Effector memory CD8-positive, alpha-beta T cell (primary cell): ENCODE measurements at regions not wholly inside any gene's neighbourhood (a gene's known extent, or its start where the extent isn't known, plus 50 kb on each side); places are given as distances from the start of the nearest gene placed in this dataset.
"Not testable (repeated sequence)": the region's sequence is repeated elsewhere in the genome, so short reads cannot be mapped to it uniquely, and the experiment has no call there.

Experiments used
- ATAC-seq: fragments of 150-1000 bp; cut with Tn5 transposase; replicated peaks from 2 replicates; pipeline ENCODE4 v1.10.0; 2021; ENCODE audit warnings: mild to moderate bottlenecking, moderate library complexity
- DNase-seq, 3 experiments: peaks; one replicate each; pipeline ENCODE4 v3.0.0; 2021
- H3K27ac Mint-ChIP-seq, 2 donors: one replicate each; pipeline ENCODE4 v1.8.0; 2022; ENCODE audit warnings: mild to moderate bottlenecking in 2 of 2, mixed read lengths in 2 of 2, moderate library complexity in 2 of 2
- H3K27me3 Mint-ChIP-seq, 2 donors: one replicate each; pipeline ENCODE4 v1.8.0; 2022; ENCODE audit warnings: mixed read lengths in 2 of 2
- H3K36me3 Mint-ChIP-seq: one replicate; pipeline ENCODE4 v1.8.0; 2022; ENCODE audit warnings: mild to moderate bottlenecking, moderate library complexity, mixed read lengths; ENCODE audit not compliant: insufficient read depth
- H3K4me1 Mint-ChIP-seq, 2 donors: one replicate each; pipeline ENCODE4 v1.8.0; 2022; ENCODE audit warnings: low read depth in 2 of 2, mixed read lengths in 2 of 2
- H3K4me3 Mint-ChIP-seq, 2 donors: one replicate each; pipeline ENCODE4 v1.8.0; 2022; ENCODE audit warnings: mild to moderate bottlenecking in 2 of 2, mixed read lengths in 2 of 2, moderate library complexity in 2 of 2
- H3K9me3 Mint-ChIP-seq, 2 donors: one replicate each; pipeline ENCODE4 v1.8.0; 2022; ENCODE audit warnings: mixed read lengths in 2 of 2

GRCh38 chr15:77887563-77888429 is 189.7 kb downstream of the TBC1D2B start:
- not testable (repeated sequence) for H3K27ac Mint-ChIP-seq, DNase-seq, H3K4me1 Mint-ChIP-seq, H3K4me3 Mint-ChIP-seq, H3K36me3 Mint-ChIP-seq, H3K9me3 Mint-ChIP-seq, ATAC-seq
- H3K27me3 Mint-ChIP-seq, result peaks cover 0 to 20% of the 10 kb centered on the region in 2 donors

GRCh38 chr15:77886805-77887448 is 190.6 kb downstream of the TBC1D2B start:
- Mint-ChIP-seq H3K4me1 (peaks cover under 1 to 4% of the 10 kb centered on the region in 2 donors), H3K27ac (no peak overlapping the region), H3K4me3 (no peak overlapping the region), H3K36me3 (no peaks in the 10 kb centered on the region), H3K27me3 (peaks cover 0 to 12% of the 10 kb centered on the region in 2 donors), H3K9me3 (no peaks in the 10 kb centered on the region)
- DNase-seq (no peak), ATAC-seq (no peak)

DNA sequence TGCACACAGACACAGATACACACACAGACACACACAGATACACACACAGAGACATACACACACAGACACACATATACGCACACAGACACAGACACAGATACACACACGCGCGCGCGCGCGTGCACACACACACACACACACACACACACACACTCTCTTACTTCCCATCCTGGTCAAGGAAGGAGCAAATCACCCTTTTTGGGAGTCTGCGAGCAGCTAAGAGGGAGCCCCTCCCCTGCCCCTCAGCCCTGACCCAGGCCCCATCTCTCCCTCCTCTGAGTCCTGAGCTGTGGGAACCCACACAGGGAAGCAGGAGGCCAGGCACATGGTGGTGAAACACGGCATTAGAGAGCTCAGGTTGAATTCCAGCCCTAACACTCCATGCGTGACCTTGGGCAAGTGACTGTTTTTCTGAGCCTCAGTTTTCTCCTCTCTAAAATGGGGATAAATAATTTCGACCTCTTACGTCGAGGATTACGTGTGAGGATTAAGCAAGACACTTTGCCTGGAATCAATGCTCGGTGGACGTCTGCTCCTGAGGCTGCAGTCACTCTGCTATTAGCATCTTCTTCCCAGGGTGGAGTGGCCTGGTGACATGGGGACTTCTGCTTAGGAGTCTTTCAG is 191.5 kb downstream of the TBC1D2B start:
- not testable (repeated sequence) for H3K4me3 Mint-ChIP-seq, H3K4me1 Mint-ChIP-seq, H3K27ac Mint-ChIP-seq, H3K27me3 Mint-ChIP-seq, DNase-seq, H3K9me3 Mint-ChIP-seq, H3K36me3 Mint-ChIP-seq, ATAC-seq

DNA sequence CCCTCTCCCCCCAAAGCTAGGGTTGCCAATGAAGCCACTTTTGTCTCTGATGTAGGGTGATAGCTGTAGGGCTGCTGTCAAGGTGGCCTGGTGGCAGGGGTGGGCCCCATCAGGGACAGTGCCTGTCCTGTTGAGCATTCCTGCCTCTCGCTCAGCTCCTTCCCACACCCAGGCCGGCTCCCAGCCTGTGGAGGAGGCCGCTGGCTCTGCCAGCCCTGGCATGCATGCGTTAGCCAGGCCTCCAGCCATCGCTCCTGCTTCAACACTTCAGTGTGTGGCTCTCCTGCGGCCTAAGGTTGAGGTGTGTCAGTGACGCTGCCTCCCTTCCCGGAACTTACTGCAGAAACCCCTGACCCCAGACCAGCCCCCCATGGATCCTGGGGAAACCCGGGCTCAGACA is 194.5 kb downstream of the TBC1D2B start:
- H3K9me3 Mint-ChIP-seq, H3K4me3 Mint-ChIP-seq: not testable (repeated sequence)

DNA sequence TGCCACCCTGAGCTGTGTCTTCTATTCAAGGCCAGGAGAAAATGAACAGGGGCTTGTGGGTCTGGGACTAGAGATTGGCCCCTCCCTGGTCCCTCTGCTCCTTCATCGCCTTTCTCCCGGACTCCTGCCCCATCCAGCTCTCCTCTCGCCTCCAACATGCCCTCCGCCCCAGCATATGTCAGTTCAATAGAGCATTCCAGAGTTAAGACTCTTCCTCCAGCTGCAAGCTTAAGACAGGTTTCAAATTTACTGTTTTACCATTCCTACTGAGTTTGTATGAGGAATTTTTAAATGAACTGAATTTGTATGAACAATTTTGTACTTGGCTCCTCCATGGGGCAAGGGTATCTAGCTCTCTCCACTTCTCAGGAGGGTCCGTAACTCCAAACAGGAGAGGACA is 195.6 kb downstream of the TBC1D2B start:
- DNase-seq, result no peak
- no peak overlapping the region for H3K27ac Mint-ChIP-seq
- no peaks in the 10 kb centered on the region for H3K4me1 Mint-ChIP-seq
- H3K36me3 Mint-ChIP-seq, result no peaks in the 10 kb centered on the region
- H3K27me3 Mint-ChIP-seq, result no peaks in the 10 kb centered on the region
- no peaks in the 10 kb centered on the region for H3K9me3 Mint-ChIP-seq
- ATAC-seq, result no peak
- H3K4me3 Mint-ChIP-seq, result no peak overlapping the region

More for the DNA sequence above, 194.5 kb downstream of the TBC1D2B start:
- H3K36me3 Mint-ChIP-seq, H3K27ac Mint-ChIP-seq, H3K27me3 Mint-ChIP-seq, DNase-seq, H3K4me1 Mint-ChIP-seq, ATAC-seq: not testable (repeated sequence)

- DNase-seq, H3K4me3 Mint-ChIP-seq, H3K9me3 Mint-ChIP-seq, H3K27ac Mint-ChIP-seq, ATAC-seq, H3K4me1 Mint-ChIP-seq, H3K36me3 Mint-ChIP-seq, H3K27me3 Mint-ChIP-seq: not testable (repeated sequence)
These were observed 196.0 kb downstream of the TBC1D2B start for GRCh38 chr15:77881535-77881934.

GRCh38 chr15:77879466-77879865 is 198.0 kb downstream of the TBC1D2B start:
- H3K27ac Mint-ChIP-seq, result not testable (repeated sequence)

GRCh38 chr15:77877869-77878577 is 199.5 kb downstream of the TBC1D2B start:
- H3K9me3 Mint-ChIP-seq, result no peaks in the 10 kb centered on the region
- H3K36me3 Mint-ChIP-seq, result no peaks in the 10 kb centered on the region
- H3K27ac Mint-ChIP-seq, result no peak overlapping the region
- no peak overlapping the region for H3K4me3 Mint-ChIP-seq
- H3K27me3 Mint-ChIP-seq, result no peaks in the 10 kb centered on the region
- ATAC-seq (no peak), DNase-seq (no peak)
- no peaks in the 10 kb centered on the region for H3K4me1 Mint-ChIP-seq

More at GRCh38 chr15:77879466-77879865, 198.0 kb downstream of the TBC1D2B start:
- not testable (repeated sequence) for H3K36me3 Mint-ChIP-seq, DNase-seq, H3K9me3 Mint-ChIP-seq, H3K4me1 Mint-ChIP-seq, ATAC-seq, H3K4me3 Mint-ChIP-seq, H3K27me3 Mint-ChIP-seq

GRCh38 chr15:77876107-77876820 is 201.2 kb downstream of the TBC1D2B start:
- not testable (repeated sequence) for H3K4me1 Mint-ChIP-seq, ATAC-seq, H3K4me3 Mint-ChIP-seq, H3K27me3 Mint-ChIP-seq, DNase-seq, H3K27ac Mint-ChIP-seq, H3K36me3 Mint-ChIP-seq, H3K9me3 Mint-ChIP-seq

GRCh38 chr15:77875066-77875721 is 202.3 kb downstream of the TBC1D2B start:
- not testable (repeated sequence) for H3K4me1 Mint-ChIP-seq, H3K4me3 Mint-ChIP-seq, H3K27ac Mint-ChIP-seq, ATAC-seq, H3K36me3 Mint-ChIP-seq, H3K9me3 Mint-ChIP-seq
- peaks cover 8 to 11% of the 10 kb centered on the region in 2 donors for H3K27me3 Mint-ChIP-seq
- DNase-seq, result peak in 2 of 3 experiments; percentile 10 to 24

GRCh38 chr15:77874063-77874462 is 203.4 kb downstream of the TBC1D2B start:
- Mint-ChIP-seq H3K27me3 (peaks cover 8 to 11% of the 10 kb centered on the region in 2 donors), H3K27ac (no peak overlapping the region), H3K36me3 (no peaks in the 10 kb centered on the region), H3K4me3 (no peak overlapping the region), H3K4me1 (peaks cover 0 to 2% of the 10 kb centered on the region in 2 donors), H3K9me3 (no peaks in the 10 kb centered on the region)
- no peak for DNase-seq
- ATAC-seq, result no peak

- H3K4me3 Mint-ChIP-seq, DNase-seq, H3K36me3 Mint-ChIP-seq, H3K27ac Mint-ChIP-seq, H3K4me1 Mint-ChIP-seq, ATAC-seq, H3K9me3 Mint-ChIP-seq: not testable (repeated sequence)
- H3K27me3 Mint-ChIP-seq, result peaks cover 8 to 18% of the 10 kb centered on the region in 2 donors
These were observed 204.7 kb downstream of the TBC1D2B start for GRCh38 chr15:77872521-77873425.
